GM21723 (cell line): ENCODE measurements at regions not wholly inside any gene's neighbourhood (a gene's known extent, or its start where the extent isn't known, plus 50 kb on each side); places are given as distances from the start of the nearest gene placed in this dataset.

Experiments used
- ATAC-seq: cut with Tn5 transposase; IDR thresholded peaks from one replicate; pipeline ENCODE4 v1.9.1; 2021; ENCODE audit warnings: mild to moderate bottlenecking, moderate library complexity; ENCODE audit not compliant: unreplicated experiment

GRCh38 chr6:95352064-95352795 is 225.1 kb upstream of the MANEA start:
- ATAC-seq: no peak

- ATAC-seq: no peak
Observed at GRCh38 chr6:95354551-95354950, 222.8 kb upstream of the MANEA start.

- ATAC-seq: no peak
Observed at GRCh38 chr6:95357380-95358020, 219.8 kb upstream of the MANEA start.

DNA sequence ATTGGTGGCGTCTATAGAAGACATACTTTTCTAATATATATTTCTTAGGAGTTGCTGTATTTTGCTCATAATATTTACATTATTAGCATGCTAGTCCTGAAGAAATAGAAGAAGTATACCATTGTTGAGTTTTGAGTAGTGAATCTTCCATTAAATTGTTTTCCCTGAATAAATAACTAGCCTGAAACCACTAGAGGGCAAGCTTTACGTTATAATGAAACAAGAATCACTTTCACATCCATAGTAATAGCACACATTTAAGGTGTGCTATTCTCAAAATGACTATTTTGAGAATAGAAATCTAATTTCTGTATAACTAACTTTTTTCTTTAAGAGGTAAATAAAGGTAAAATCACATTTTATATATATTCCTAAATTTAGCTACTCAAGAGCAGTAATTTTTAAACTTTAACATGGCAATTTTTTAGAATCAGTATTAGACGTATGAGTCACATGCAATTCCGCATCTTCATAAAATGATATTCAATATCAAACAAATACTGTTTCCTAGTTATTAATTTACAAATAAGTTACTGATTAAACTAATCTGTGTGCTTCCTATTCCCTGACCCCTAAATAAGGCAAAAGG is 213.2 kb upstream of the MANEA start:
- ATAC-seq: peak; percentile 91

GRCh38 chr6:95365454-95365853 is 211.9 kb upstream of the MANEA start:
- no peak for ATAC-seq

GRCh38 chr6:95366414-95366813 is 210.9 kb upstream of the MANEA start:
- no peak for ATAC-seq

GRCh38 chr6:95383878-95384277 is 193.5 kb upstream of the MANEA start:
- no peak for ATAC-seq

GRCh38 chr6:95384988-95385387 is 192.3 kb upstream of the MANEA start:
- ATAC-seq: no peak

- no peak for ATAC-seq
Observed at GRCh38 chr6:95387845-95388244, 189.5 kb upstream of the MANEA start.

DNA sequence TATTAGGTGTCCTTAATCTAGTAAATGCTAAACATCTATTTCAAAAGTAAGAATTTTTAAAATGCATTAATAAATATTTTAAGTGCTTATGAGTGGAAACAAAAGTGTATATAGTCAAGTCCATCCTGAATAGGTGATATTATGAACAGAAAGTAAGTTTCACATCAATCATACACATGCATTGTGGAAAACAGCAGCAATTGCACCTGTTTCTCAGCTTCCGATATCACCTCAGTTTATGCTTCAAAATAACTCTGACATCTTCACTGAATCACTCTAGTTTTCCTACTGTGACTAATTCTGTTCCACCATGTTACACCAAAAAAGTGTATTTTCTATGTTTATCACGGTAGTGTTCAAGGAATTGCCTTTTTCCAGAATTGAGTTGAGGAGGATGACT is 172.6 kb upstream of the MANEA start:
- ATAC-seq: no peak

DNA sequence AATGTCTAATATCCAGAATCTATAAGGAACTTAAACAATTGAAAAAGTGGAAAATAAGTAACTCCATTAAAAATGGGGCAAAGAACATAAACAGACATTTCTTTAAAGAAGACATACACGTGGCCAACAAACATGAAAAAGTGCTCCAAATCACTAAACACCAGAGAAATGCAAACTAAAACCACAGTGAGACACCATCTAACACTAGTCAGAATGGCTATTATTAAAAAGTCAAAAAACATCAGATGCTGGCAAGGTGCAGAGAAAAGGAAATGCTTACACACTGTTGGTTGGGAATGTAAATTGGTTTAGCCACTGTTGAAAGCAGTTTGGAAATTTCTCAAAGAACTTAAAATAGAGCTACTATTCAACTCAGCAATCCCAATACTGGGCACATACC is 169.2 kb upstream of the MANEA start:
- no peak for ATAC-seq

DNA sequence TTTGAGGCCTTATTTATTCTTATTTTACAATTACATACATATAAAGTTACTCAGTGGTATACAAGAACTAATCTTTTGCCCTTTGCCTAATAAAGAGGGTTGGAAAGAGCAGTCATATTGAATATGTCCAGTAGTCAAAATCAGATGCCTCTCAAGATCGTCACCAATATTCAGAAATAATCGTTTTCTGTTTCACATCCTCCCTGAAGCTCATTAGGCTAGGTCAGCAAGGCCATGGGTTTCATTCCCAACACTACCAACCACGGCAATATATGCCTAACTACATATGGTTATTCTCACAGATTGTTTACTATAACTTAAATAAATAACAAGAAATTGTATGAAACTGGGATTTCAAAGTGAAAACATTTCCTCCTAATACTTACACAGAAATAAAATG is 167.2 kb upstream of the MANEA start:
- no peak for ATAC-seq

- no peak for ATAC-seq
Observed at GRCh38 chr6:95413789-95414188, 163.5 kb upstream of the MANEA start.

GRCh38 chr6:95417856-95418255 is 159.5 kb upstream of the MANEA start:
- no peak for ATAC-seq

GRCh38 chr6:95420792-95421191 is 156.5 kb upstream of the MANEA start:
- no peak for ATAC-seq

GRCh38 chr6:95423331-95423730 is 154.0 kb upstream of the MANEA start:
- no peak for ATAC-seq

DNA sequence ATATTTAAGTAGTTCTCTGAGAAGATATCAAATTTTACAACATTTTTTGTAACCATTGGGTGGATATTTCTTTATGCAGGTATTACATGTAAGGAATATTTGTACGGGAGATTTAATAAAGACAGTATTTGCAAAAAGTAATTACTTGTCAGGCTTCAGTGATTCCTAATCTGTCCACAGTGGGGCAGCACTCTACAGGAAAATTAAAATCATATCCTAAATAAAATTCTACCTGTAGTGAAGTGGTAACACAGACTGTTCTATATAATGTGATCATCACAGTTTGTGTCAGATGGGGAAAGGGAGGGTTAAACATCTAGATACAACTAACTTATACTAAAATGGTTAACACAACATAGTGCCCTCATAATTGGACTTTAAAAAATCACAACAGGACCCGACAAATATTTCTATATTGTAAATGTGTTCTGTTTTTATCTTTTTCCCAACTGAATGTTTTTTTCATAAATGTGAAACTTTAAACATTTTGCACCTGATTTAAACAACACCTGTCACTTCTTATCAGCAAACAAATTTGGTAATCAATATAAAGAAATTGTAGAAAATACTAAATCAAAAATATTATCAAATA is 145.6 kb upstream of the MANEA start:
- peak; percentile 69 for ATAC-seq

GRCh38 chr6:95439741-95440140 is 137.6 kb upstream of the MANEA start:
- ATAC-seq: no peak

- ATAC-seq: no peak
Observed at GRCh38 chr6:95448208-95448607, 129.1 kb upstream of the MANEA start.

- no peak for ATAC-seq
Observed at GRCh38 chr6:95469511-95469910, 107.8 kb upstream of the MANEA start.

- no peak for ATAC-seq
Observed at GRCh38 chr6:95478941-95479340, 98.4 kb upstream of the MANEA start.

- no peak for ATAC-seq
Observed at GRCh38 chr6:95487817-95488216, 89.5 kb upstream of the MANEA start.
